ENCODE measurements at regions not wholly inside any gene's neighbourhood (a gene's known extent, or its start where the extent isn't known, plus 50 kb on each side); places are given as distances from the start of the nearest gene placed in this dataset.

GRCh38 chr3:146308222-146308621 is 57.3 kb upstream of the PLSCR4 start:
- no peak for DNase-seq

GRCh38 chr3:146307456-146307725 is 56.5 kb upstream of the PLSCR4 start:
- DNase-seq, result no peak

GRCh38 chr3:146306656-146307455 is 56.0 kb upstream of the PLSCR4 start:
- no peak for DNase-seq

- no peak for DNase-seq
Observed at GRCh38 chr3:146305808-146306423, 55.0 kb upstream of the PLSCR4 start.

GRCh38 chr3:146300768-146301167 is 49.9 kb upstream of the PLSCR4 start:
- no peak for DNase-seq

Measured in T1000 (cell line).